ENCODE measurements at regions not wholly inside any gene's neighbourhood (a gene's known extent, or its start where the extent isn't known, plus 50 kb on each side); places are given as distances from the start of the nearest gene placed in this dataset.

DNA sequence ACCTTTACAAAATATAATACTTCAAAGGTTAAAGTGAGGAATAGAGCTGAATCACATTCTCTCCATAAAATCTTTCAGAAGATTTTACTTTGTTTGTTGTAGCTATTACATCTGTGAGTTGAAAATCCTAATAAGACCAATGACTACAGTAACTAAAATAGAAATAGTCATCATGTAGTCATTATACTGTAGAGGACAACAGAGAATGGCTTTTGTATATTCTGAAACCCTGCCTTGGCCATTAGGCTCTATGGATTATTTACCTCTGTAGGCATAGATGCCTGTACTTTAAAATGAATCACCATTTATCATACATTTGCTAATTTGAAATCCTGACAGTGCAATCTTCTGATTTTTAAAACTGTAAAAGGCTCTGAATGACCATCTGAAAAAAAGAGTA, 923.0 kb downstream of the REEP3 start:
- no peak for TF ChIP-seq EZH2 (IDR thresholded peaks at IDR 0.05; ENCODE audit: borderline replicate concordance, low read length)
- TF ChIP-seq, protein P1, sequence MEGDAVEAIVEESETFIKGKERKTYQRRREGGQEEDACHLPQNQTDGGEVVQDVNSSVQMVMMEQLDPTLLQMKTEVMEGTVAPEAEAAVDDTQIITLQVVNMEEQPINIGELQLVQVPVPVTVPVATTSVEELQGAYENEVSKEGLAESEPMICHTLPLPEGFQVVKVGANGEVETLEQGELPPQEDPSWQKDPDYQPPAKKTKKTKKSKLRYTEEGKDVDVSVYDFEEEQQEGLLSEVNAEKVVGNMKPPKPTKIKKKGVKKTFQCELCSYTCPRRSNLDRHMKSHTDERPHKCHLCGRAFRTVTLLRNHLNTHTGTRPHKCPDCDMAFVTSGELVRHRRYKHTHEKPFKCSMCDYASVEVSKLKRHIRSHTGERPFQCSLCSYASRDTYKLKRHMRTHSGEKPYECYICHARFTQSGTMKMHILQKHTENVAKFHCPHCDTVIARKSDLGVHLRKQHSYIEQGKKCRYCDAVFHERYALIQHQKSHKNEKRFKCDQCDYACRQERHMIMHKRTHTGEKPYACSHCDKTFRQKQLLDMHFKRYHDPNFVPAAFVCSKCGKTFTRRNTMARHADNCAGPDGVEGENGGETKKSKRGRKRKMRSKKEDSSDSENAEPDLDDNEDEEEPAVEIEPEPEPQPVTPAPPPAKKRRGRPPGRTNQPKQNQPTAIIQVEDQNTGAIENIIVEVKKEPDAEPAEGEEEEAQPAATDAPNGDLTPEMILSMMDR (IDR thresholded peaks at IDR 0.05; ENCODE audit: low read length): no peak
- Histone ChIP-seq H2AFZ (ENCODE audit: low read length) (no peak overlapping the region), H3K36me3 (ENCODE audit: insufficient read depth, low read length) (no peaks in the 10 kb centered on the region), H3K9me3 (ENCODE audit: low read length) (no peaks in the 10 kb centered on the region), H3K4me1 (ENCODE audit: insufficient read depth, low read length, severe bottlenecking) (no peaks in the 10 kb centered on the region), H3K9ac (ENCODE audit: low read length) (no peak overlapping the region), H3K27me3 (ENCODE audit: insufficient read depth, low read length) (no peaks in the 10 kb centered on the region), H4K20me1 (ENCODE audit: insufficient read depth, low read length) (no peaks in the 10 kb centered on the region), H3K27ac (ENCODE audit: low read depth, low read length, poor library complexity, severe bottlenecking) (no peak overlapping the region), H3K4me3 (ENCODE audit: low read depth, low read length, poor library complexity, severe bottlenecking) (no peak overlapping the region), H3K79me2 (ENCODE audit: insufficient read depth, low read length) (no peaks in the 10 kb centered on the region), H3K9me2 (ENCODE audit: low read depth, low read length) (no peaks in the 10 kb centered on the region), H3F3A (ENCODE audit: insufficient read depth, low read length) (no peaks in the 10 kb centered on the region), H3K4me2 (ENCODE audit: low read length) (no peak overlapping the region)

DNA sequence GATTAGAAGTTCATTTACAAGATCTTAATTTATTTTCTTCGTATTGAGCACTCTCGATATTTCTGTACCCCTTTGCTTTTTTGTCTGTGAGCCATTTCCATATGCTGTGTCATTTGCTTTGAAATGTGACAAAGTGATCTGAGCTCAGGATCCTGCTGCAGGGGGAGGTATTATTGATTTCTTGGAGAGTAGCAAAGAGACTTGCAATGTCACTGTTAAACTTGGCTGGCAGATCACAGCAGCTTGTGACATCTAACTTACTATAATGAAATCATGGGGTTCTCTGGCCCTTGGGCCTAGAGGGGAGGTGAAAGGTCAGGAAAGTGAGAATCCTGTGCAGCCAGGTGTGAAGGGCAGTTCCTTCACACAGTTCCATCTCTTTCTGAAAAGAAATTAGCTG, 923.4 kb downstream of the REEP3 start:
- Histone ChIP-seq H3K27ac (ENCODE audit: low read depth, low read length, poor library complexity, severe bottlenecking) (no peak overlapping the region), H3K9me2 (ENCODE audit: low read depth, low read length) (no peaks in the 10 kb centered on the region), H3K9ac (ENCODE audit: low read length) (no peak overlapping the region), H3K9me3 (ENCODE audit: low read length) (no peaks in the 10 kb centered on the region), H3K27me3 (ENCODE audit: insufficient read depth, low read length) (no peaks in the 10 kb centered on the region), H3K4me3 (ENCODE audit: low read depth, low read length, poor library complexity, severe bottlenecking) (no peak overlapping the region), H3K4me1 (ENCODE audit: insufficient read depth, low read length, severe bottlenecking) (no peaks in the 10 kb centered on the region), H3K79me2 (ENCODE audit: insufficient read depth, low read length) (no peaks in the 10 kb centered on the region), H4K20me1 (ENCODE audit: insufficient read depth, low read length) (no peaks in the 10 kb centered on the region), H2AFZ (ENCODE audit: low read length) (no peak overlapping the region), H3K36me3 (ENCODE audit: insufficient read depth, low read length) (no peaks in the 10 kb centered on the region), H3K4me2 (ENCODE audit: low read length) (no peak overlapping the region), H3F3A (ENCODE audit: insufficient read depth, low read length) (no peaks in the 10 kb centered on the region)
- TF ChIP-seq, protein P1 (IDR thresholded peaks at IDR 0.05; ENCODE audit: low read length): no peak
- TF ChIP-seq EZH2 (IDR thresholded peaks at IDR 0.05; ENCODE audit: borderline replicate concordance, low read length): no peak

DNA sequence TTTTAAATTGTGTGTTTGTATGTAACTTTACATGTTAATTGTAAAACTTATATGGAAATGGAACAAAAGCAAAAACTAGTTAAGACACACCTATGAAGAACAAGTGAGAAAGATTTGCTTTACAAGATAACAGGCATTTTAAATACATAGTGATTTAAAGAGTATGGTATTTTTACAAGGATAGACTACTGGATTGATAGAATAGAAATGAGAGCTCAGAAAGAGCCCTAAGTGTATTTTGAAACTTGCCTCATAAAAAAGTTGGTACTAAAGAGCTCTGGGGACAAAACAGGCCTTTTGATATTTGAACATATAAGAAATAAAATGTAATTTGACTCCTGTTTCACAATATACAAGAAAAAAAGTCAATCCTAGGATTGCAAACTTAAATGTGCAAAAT, 928.4 kb downstream of the REEP3 start:
- Histone ChIP-seq H3K79me2 (ENCODE audit: insufficient read depth, low read length) (no peaks in the 10 kb centered on the region), H3K4me1 (ENCODE audit: insufficient read depth, low read length, severe bottlenecking) (no peaks in the 10 kb centered on the region)

DNA sequence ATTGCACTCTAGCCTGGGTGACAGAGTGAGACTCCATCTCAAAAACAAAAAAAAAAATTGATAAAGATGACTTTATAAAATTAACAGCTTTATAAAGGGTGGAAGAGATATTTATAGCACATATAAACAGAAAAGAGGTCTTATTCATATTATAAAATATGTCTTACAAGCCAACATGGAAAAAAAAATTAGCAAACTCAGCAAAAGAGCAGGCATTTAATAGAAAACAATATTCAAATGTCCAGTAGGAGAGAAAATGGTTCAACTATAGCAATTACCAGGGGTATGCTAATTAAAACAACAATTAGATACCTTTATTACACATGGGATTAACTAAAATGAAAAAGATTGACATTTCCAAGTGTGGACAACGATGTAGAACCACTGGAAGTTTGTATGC, 929.1 kb downstream of the REEP3 start:
- Histone ChIP-seq H4K20me1 (ENCODE audit: insufficient read depth, low read length) (no peaks in the 10 kb centered on the region), H3K9me3 (ENCODE audit: low read length) (no peaks in the 10 kb centered on the region), H3K27ac (ENCODE audit: low read depth, low read length, poor library complexity, severe bottlenecking) (no peak overlapping the region), H3K36me3 (ENCODE audit: insufficient read depth, low read length) (no peaks in the 10 kb centered on the region), H3K9me2 (ENCODE audit: low read depth, low read length) (no peaks in the 10 kb centered on the region), H2AFZ (ENCODE audit: low read length) (no peak overlapping the region), H3K79me2 (ENCODE audit: insufficient read depth, low read length) (no peaks in the 10 kb centered on the region), H3K4me3 (ENCODE audit: low read depth, low read length, poor library complexity, severe bottlenecking) (no peak overlapping the region), H3F3A (ENCODE audit: insufficient read depth, low read length) (no peaks in the 10 kb centered on the region), H3K4me2 (ENCODE audit: low read length) (no peak overlapping the region), H3K9ac (ENCODE audit: low read length) (no peak overlapping the region), H3K4me1 (ENCODE audit: insufficient read depth, low read length, severe bottlenecking) (no peaks in the 10 kb centered on the region), H3K27me3 (ENCODE audit: insufficient read depth, low read length) (no peaks in the 10 kb centered on the region)
- no peak for TF ChIP-seq EZH2 (IDR thresholded peaks at IDR 0.05; ENCODE audit: borderline replicate concordance, low read length)
- TF ChIP-seq, protein P1 (IDR thresholded peaks at IDR 0.05; ENCODE audit: low read length): no peak

More for the DNA sequence above, 928.4 kb downstream of the REEP3 start:
- no peak overlapping the region for H3K27ac ChIP-seq (ENCODE audit: low read depth, low read length, poor library complexity, severe bottlenecking)
- no peaks in the 10 kb centered on the region for H3K36me3 ChIP-seq (ENCODE audit: insufficient read depth, low read length)
- H3K9me3 ChIP-seq (ENCODE audit: low read length): no peaks in the 10 kb centered on the region
- no peak overlapping the region for H3K9ac ChIP-seq (ENCODE audit: low read length)
- no peaks in the 10 kb centered on the region for H3F3A ChIP-seq (ENCODE audit: insufficient read depth, low read length)
- H3K27me3 ChIP-seq (ENCODE audit: insufficient read depth, low read length): no peaks in the 10 kb centered on the region
- no peak for TF ChIP-seq EZH2 (IDR thresholded peaks at IDR 0.05; ENCODE audit: borderline replicate concordance, low read length)
- no peaks in the 10 kb centered on the region for H3K9me2 ChIP-seq (ENCODE audit: low read depth, low read length)
- no peak overlapping the region for H2AFZ ChIP-seq (ENCODE audit: low read length)
- H4K20me1 ChIP-seq (ENCODE audit: insufficient read depth, low read length): no peaks in the 10 kb centered on the region
- H3K4me3 ChIP-seq (ENCODE audit: low read depth, low read length, poor library complexity, severe bottlenecking): no peak overlapping the region
- H3K4me2 ChIP-seq (ENCODE audit: low read length): no peak overlapping the region
